Suppressor macrophage treated with lipopolysaccharide for 4 hours (primary cell): ENCODE measurements at regions not wholly inside any gene's neighbourhood (a gene's known extent, or its start where the extent isn't known, plus 50 kb on each side); places are given as distances from the start of the nearest gene placed in this dataset.

Experiments
- DNase-seq: peaks from one replicate; pipeline ENCODE4 v3.0.0-alpha.2; 2020

- no peak for DNase-seq
Measured at GRCh38 chr4:138851391-138852335, 163.9 kb upstream of the NOCT start.

GRCh38 chr4:138845664-138846063 lies 169.9 kb upstream of the NOCT start:
- no peak for DNase-seq

- DNase-seq: no peak
Measured at GRCh38 chr4:138845054-138845453, 170.5 kb upstream of the NOCT start.

- no peak for DNase-seq
Measured at GRCh38 chr4:138843616-138844015, 172.0 kb upstream of the NOCT start.

GRCh38 chr4:138841343-138841742 lies 174.2 kb upstream of the NOCT start:
- DNase-seq: no peak

GRCh38 chr4:138838251-138838650 lies 177.3 kb upstream of the NOCT start:
- no peak for DNase-seq

- DNase-seq: peak; percentile 13
Measured at GRCh38 chr4:138835832-138836533, 179.6 kb upstream of the NOCT start.

- DNase-seq: peak; percentile 57
Measured at GRCh38 chr4:138833974-138834373, 181.6 kb upstream of the NOCT start.

GRCh38 chr4:138832563-138832962 lies 183.0 kb upstream of the NOCT start:
- peak; percentile 53 for DNase-seq

GRCh38 chr4:138831948-138832347 lies 183.6 kb upstream of the NOCT start:
- DNase-seq: no peak

- no peak for DNase-seq
Measured at GRCh38 chr4:138828926-138829325, 186.7 kb upstream of the NOCT start.

GRCh38 chr4:138826754-138827153 lies 188.8 kb upstream of the NOCT start:
- DNase-seq: no peak

- DNase-seq: no peak
Measured at GRCh38 chr4:138826322-138826721, 189.3 kb upstream of the NOCT start.

- DNase-seq: no peak
Measured at GRCh38 chr4:138821331-138821730, 194.2 kb upstream of the NOCT start.

- DNase-seq: no peak
Measured at GRCh38 chr4:138816875-138817274, 198.7 kb upstream of the NOCT start.

GRCh38 chr4:138815811-138816210 lies 199.8 kb upstream of the NOCT start:
- DNase-seq: no peak

- DNase-seq: no peak
Measured at GRCh38 chr4:138805736-138806135, 209.8 kb upstream of the NOCT start.

- no peak for DNase-seq
Measured at GRCh38 chr4:138804711-138805110, 210.9 kb upstream of the NOCT start.

GRCh38 chr4:138803051-138803450 lies 212.5 kb upstream of the NOCT start:
- no peak for DNase-seq

- DNase-seq: no peak
Measured at GRCh38 chr4:138802499-138802898, 213.1 kb upstream of the NOCT start.

- DNase-seq: no peak
Measured at GRCh38 chr4:138800421-138800820, 215.2 kb upstream of the NOCT start.

- DNase-seq: no peak
Measured at GRCh38 chr4:138798404-138798803, 217.2 kb upstream of the NOCT start.

GRCh38 chr4:138797646-138798045 lies 217.9 kb upstream of the NOCT start:
- no peak for DNase-seq

- no peak for DNase-seq
Measured at GRCh38 chr4:138796761-138797160, 218.8 kb upstream of the NOCT start.
